Cardiac fibroblast (primary cell): ENCODE measurements at regions not wholly inside any gene's neighbourhood (a gene's known extent, or its start where the extent isn't known, plus 50 kb on each side); places are given as distances from the start of the nearest gene placed in this dataset.
"Not testable (repeated sequence)": the region's sequence is repeated elsewhere in the genome, so short reads cannot be mapped to it uniquely, and the experiment has no call there.

Source experiments
- DNase-seq, 2 donors: peaks; one replicate each; pipeline versions ENCODE4 v3.0.0 to v3.0.0-alpha.2; 2010; ENCODE audit warnings: low read depth in 2 of 2
- H3K4me3 ChIP-seq, 2 donors: replicated peaks in 1 of 2; 1 replicate in 1 of 2; 2 replicates in 1 of 2; pipeline ENCODE4 v1.5.1; 2011; ENCODE audit warnings: low read depth in 2 of 2, low read length in 2 of 2, mild to moderate bottlenecking in 2 of 2, moderate library complexity in 1 of 2
- CTCF ChIP-seq: IDR thresholded peaks from one replicate; pipeline ENCODE4 v1.5.1; 2011; ENCODE audit warnings: low read depth, mild to moderate bottlenecking, low read length, inconsistent platforms

GRCh38 chr1:184821658-184822057 lies 67.0 kb upstream of the EDEM3 start:
- no peak for TF ChIP-seq CTCF
- no peak overlapping the region for H3K4me3 ChIP-seq
- no peak for DNase-seq

DNA sequence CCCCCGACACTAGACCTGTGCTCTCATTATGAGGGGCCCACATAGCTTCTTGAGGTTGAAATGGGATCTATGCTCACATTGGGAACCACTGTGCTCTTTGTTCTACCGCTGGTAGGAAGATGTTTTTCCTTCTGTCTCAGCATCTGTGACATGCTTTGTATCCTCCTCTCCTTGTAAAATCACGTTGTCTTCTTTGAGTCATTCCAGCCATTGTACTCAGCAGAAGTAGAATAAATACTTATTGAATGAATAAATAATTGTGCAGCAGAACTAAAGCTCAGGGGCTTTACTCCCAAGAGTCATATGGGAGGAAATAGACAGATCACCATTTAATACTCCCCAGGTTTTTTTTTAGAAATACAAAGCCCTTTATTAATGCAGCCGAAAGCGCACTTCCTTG lies 66.3 kb upstream of the EDEM3 start:
- no peak for TF ChIP-seq CTCF
- DNase-seq: peak in 1 of 2 donors; percentile 65
- H3K4me3 ChIP-seq: no peak overlapping the region

GRCh38 chr1:184820218-184820750 lies 65.6 kb upstream of the EDEM3 start:
- no peak for DNase-seq
- TF ChIP-seq CTCF: no peak
- H3K4me3 ChIP-seq: no peak overlapping the region

DNA sequence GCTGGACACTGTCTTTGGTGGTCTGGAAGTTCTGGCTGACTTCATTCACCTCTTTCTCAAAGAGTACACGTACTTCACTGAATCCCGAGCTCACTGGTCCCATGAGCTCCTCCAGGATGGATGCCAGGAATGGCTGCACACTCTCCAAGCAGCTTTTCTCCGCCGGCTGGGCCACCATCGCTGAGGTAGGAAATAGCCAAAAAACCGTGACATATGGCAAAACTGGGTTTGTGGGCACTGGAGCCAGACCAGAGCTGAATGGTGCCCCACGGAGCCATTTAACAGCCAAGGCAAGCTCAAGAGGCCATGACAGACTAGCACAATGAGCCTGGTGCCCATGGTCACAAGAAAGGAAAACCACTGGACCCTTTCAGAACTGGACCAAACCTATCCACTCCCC lies 64.0 kb upstream of the EDEM3 start:
- no peak overlapping the region for H3K4me3 ChIP-seq
- no peak for DNase-seq
- TF ChIP-seq CTCF: no peak

DNA sequence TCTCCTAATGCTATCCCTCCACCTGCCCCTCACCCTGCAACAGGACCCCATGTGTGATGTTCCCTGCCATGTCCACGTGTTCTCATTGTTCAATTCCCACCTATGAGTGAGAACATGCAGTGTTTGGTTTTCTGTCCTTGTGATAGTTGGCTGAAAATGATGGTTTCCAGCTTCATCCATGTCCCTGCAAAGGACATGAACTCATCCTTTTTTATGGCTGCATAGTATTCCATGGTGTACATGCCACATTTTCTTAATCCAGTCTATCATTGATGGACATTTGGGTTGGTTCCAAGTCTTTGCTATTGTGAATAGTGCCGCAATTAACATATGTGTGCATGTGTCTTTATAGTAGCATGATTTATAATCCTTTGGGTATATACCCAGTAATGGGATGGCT lies 62.3 kb upstream of the EDEM3 start:
- not testable (repeated sequence) for H3K4me3 ChIP-seq, DNase-seq

- no peak for TF ChIP-seq CTCF
- H3K4me3 ChIP-seq: no peak overlapping the region
- no peak for DNase-seq
Measured at GRCh38 chr1:184813528-184814089, 59.0 kb upstream of the EDEM3 start.

- H3K4me3 ChIP-seq: no peak overlapping the region
- no peak for DNase-seq
- no peak for TF ChIP-seq CTCF
Measured at GRCh38 chr1:184811439-184812111, 56.9 kb upstream of the EDEM3 start.
